GM23338 (cell line): ENCODE measurements at regions not wholly inside any gene's neighbourhood (a gene's known extent, or its start where the extent isn't known, plus 50 kb on each side); places are given as distances from the start of the nearest gene placed in this dataset.

Experiments used
- ATAC-seq: fragments of 200-7000 bp; cut with Tn5 transposase; 3 replicates; pipeline ENCODE4 v1.9.1; 2020
- DNase-seq: peaks from one replicate; pipeline ENCODE4 v3.0.0-alpha.2; 2015; ENCODE audit warnings: low spot score
- H2AFZ ChIP-seq: fragments of 200-600 bp; sonication (generic); 2 replicates; pipeline ENCODE4 v1.8.0; 2016; ENCODE audit warnings: antibody characterized with exemption, mild to moderate bottlenecking, moderate library complexity
- H3F3A ChIP-seq: fragments of 200-600 bp; sonication (generic); replicated peaks from 2 replicates; pipeline ENCODE4 v1.8.0; 2017; ENCODE audit warnings: antibody characterized with exemption, mixed run types, low read depth
- H3K27ac ChIP-seq: fragments of 200-600 bp; sonication (generic); 2 replicates; pipeline ENCODE4 v1.6.1; 2016; ENCODE audit warnings: low read depth
- H3K27me3 ChIP-seq: fragments of 200-600 bp; sonication (generic); 2 replicates; pipeline ENCODE4 v1.8.0; 2016; ENCODE audit warnings: mild to moderate bottlenecking, mixed run types, moderate library complexity; ENCODE audit not compliant: insufficient read depth
- H3K36me3 ChIP-seq: fragments of 200-600 bp; sonication (generic); 2 replicates; pipeline ENCODE4 v1.8.0; 2016; ENCODE audit warnings: mild to moderate bottlenecking; ENCODE audit not compliant: insufficient read depth
- H3K4me1 ChIP-seq: fragments of 200-600 bp; sonication (generic); 2 replicates; pipeline ENCODE4 v1.8.0; 2016; ENCODE audit warnings: mild to moderate bottlenecking, moderate library complexity; ENCODE audit not compliant: insufficient read depth
- H3K4me2 ChIP-seq: fragments of 200-600 bp; sonication (generic); 2 replicates; pipeline ENCODE4 v1.7.1; 2017; ENCODE audit warnings: mixed run types
- H3K4me3 ChIP-seq: fragments of 200-600 bp; sonication (generic); 2 replicates; pipeline ENCODE4 v1.6.1; 2016; ENCODE audit warnings: mixed run types
- H3K79me2 ChIP-seq: fragments of 200-600 bp; sonication (generic); replicated peaks from 2 replicates; pipeline ENCODE4 v1.8.0; 2017; ENCODE audit warnings: mild to moderate bottlenecking; ENCODE audit not compliant: insufficient read depth
- H3K9me2 ChIP-seq: fragments of 200-600 bp; sonication (generic); 2 replicates; pipeline ENCODE4 v1.8.0; 2017; ENCODE audit not compliant: insufficient read depth
- H4K20me1 ChIP-seq: fragments of 200-600 bp; sonication (generic); replicated peaks from 2 replicates; pipeline ENCODE4 v1.8.0; 2017; ENCODE audit warnings: mild to moderate bottlenecking; ENCODE audit not compliant: insufficient read depth
- H3K27ac Mint-ChIP-seq: 2 replicates; pipeline ENCODE4 v1.8.0; 2020; ENCODE audit warnings: inconsistent platforms, mild to moderate bottlenecking, moderate library complexity, mixed read lengths
- H3K27me3 Mint-ChIP-seq: 3 replicates; pipeline ENCODE4 v1.8.0; 2022; ENCODE audit warnings: low read depth, mild to moderate bottlenecking, moderate library complexity, mixed read lengths, inconsistent platforms; ENCODE audit not compliant: insufficient read depth, poor library complexity
- H3K36me3 Mint-ChIP-seq: 3 replicates; pipeline ENCODE4 v1.8.0; 2021; ENCODE audit warnings: low read depth, mild to moderate bottlenecking, inconsistent platforms, moderate library complexity, mixed read lengths
- H3K4me1 Mint-ChIP-seq: 3 replicates; pipeline ENCODE4 v1.8.0; 2020; ENCODE audit warnings: mild to moderate bottlenecking, inconsistent platforms, mixed read lengths
- H3K4me3 Mint-ChIP-seq: 3 replicates; pipeline ENCODE4 v1.8.0; 2021; ENCODE audit warnings: moderate library complexity, mild to moderate bottlenecking, inconsistent platforms, mixed read lengths
- H3K9me3 Mint-ChIP-seq: 3 replicates; pipeline ENCODE4 v1.8.0; 2020; ENCODE audit warnings: moderate library complexity, mild to moderate bottlenecking, inconsistent platforms, mixed read lengths
- CREB1 ChIP-seq: fragments of 250-450 bp; sonication (Bioruptor Pico); IDR thresholded peaks from 2 replicates; pipeline ENCODE4 v1.5.0; 2020; ENCODE audit warnings: low read depth, mild to moderate bottlenecking, moderate library complexity
- EZH2 ChIP-seq: fragments of 200-600 bp; sonication (generic); IDR thresholded peaks from one replicate; pipeline ENCODE4 v1.8.0; 2017; ENCODE audit warnings: antibody characterized with exemption, mild to moderate bottlenecking, low read depth; ENCODE audit not compliant: unreplicated experiment
- EZH2phosphoT487 ChIP-seq: fragments of 200-600 bp; sonication (generic); IDR thresholded peaks from one replicate; pipeline ENCODE4 v1.8.1; 2018; ENCODE audit warnings: antibody characterized with exemption; ENCODE audit not compliant: unreplicated experiment
- JUNB ChIP-seq: IDR thresholded peaks from one replicate; pipeline ENCODE4 v1.6.1; 2016; ENCODE audit warnings: antibody characterized with exemption; ENCODE audit not compliant: unreplicated experiment
- NANOG ChIP-seq: IDR thresholded peaks from 2 replicates; pipeline ENCODE4 v1.6.1; 2016; ENCODE audit warnings: antibody characterized with exemption, borderline replicate concordance
- POLR2AphosphoS5 ChIP-seq: IDR thresholded peaks from 2 replicates; pipeline ENCODE4 v1.6.1; 2016; ENCODE audit warnings: antibody characterized with exemption, low read depth
- STAT1 ChIP-seq: IDR thresholded peaks from one replicate; pipeline ENCODE4 v1.6.1; 2016; ENCODE audit warnings: antibody characterized with exemption; ENCODE audit not compliant: unreplicated experiment
- ZNF114 ChIP-seq: fragments of 250-450 bp; sonication (Bioruptor Pico); IDR thresholded peaks from 2 replicates; pipeline ENCODE4 v1.5.0; 2020; ENCODE audit warnings: mild to moderate bottlenecking, moderate library complexity
- ZNF331 ChIP-seq: fragments of 250-450 bp; sonication (Bioruptor Pico); IDR thresholded peaks from 2 replicates; pipeline ENCODE4 v1.5.0; 2020; ENCODE audit warnings: low read depth, mild to moderate bottlenecking, moderate library complexity
- TF ChIP-seq, protein P1 (sequence below): fragments of 250-450 bp; sonication (Bioruptor Pico); IDR thresholded peaks from 2 replicates; pipeline ENCODE4 v1.5.0; 2020; ENCODE audit warnings: mild to moderate bottlenecking, moderate library complexity
- TF ChIP-seq, protein P2 (sequence below): IDR thresholded peaks from 2 replicates; pipeline ENCODE4 v1.6.1; 2016; ENCODE audit warnings: antibody characterized with exemption
- TF ChIP-seq, protein P3 (sequence below): IDR thresholded peaks from one replicate; pipeline ENCODE4 v1.6.1; 2018; ENCODE audit warnings: antibody characterized with exemption; ENCODE audit not compliant: unreplicated experiment
- TF ChIP-seq, protein P4 (sequence below), 2 experiments: fragments of 200-600 bp in 1 of 2; sonication (generic) in 1 of 2; conservative IDR thresholded peaks; 2 replicates each; pipeline versions ENCODE4 v1.5.1 to v1.6.1; 2016 to 2017; ENCODE audit warnings: antibody characterized with exemption in 2 of 2, low read depth in 2 of 2, mild to moderate bottlenecking in 2 of 2, moderate library complexity in 1 of 2

DNA sequence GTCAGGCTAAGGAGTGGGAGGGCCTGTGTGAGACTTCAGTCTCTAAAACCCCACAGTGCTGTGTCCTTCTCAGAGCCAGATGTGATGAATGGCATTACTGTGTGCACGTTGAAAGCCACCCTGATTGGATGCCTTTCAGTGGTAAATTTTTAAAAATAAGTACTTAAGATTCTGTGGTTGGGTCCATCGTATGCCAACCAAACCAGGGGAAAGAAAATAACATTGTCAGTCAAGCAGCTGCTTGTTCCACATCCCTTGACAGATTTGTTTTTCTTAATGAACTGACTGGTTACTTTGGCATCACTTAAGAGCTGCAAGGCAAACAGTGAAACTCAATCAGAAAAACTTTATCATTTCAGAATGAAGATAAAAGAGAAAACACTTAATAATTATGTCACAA is 334.0 kb upstream of the NT5E start:
- H3K36me3 ChIP-seq, result no peaks in the 10 kb centered on the region
- no peaks in the 10 kb centered on the region for H3K79me2 ChIP-seq
- TF ChIP-seq STAT1 (no peak), POLR2AphosphoS5 (no peak), EZH2 (no peak), JUNB (no peak), CREB1 (CRISPR knock-in tag) (no peak), ZNF331 (no peak), ZNF114 (CRISPR knock-in tag) (no peak), EZH2phosphoT487 (no peak), NANOG (no peak)
- TF ChIP-seq, protein P1, sequence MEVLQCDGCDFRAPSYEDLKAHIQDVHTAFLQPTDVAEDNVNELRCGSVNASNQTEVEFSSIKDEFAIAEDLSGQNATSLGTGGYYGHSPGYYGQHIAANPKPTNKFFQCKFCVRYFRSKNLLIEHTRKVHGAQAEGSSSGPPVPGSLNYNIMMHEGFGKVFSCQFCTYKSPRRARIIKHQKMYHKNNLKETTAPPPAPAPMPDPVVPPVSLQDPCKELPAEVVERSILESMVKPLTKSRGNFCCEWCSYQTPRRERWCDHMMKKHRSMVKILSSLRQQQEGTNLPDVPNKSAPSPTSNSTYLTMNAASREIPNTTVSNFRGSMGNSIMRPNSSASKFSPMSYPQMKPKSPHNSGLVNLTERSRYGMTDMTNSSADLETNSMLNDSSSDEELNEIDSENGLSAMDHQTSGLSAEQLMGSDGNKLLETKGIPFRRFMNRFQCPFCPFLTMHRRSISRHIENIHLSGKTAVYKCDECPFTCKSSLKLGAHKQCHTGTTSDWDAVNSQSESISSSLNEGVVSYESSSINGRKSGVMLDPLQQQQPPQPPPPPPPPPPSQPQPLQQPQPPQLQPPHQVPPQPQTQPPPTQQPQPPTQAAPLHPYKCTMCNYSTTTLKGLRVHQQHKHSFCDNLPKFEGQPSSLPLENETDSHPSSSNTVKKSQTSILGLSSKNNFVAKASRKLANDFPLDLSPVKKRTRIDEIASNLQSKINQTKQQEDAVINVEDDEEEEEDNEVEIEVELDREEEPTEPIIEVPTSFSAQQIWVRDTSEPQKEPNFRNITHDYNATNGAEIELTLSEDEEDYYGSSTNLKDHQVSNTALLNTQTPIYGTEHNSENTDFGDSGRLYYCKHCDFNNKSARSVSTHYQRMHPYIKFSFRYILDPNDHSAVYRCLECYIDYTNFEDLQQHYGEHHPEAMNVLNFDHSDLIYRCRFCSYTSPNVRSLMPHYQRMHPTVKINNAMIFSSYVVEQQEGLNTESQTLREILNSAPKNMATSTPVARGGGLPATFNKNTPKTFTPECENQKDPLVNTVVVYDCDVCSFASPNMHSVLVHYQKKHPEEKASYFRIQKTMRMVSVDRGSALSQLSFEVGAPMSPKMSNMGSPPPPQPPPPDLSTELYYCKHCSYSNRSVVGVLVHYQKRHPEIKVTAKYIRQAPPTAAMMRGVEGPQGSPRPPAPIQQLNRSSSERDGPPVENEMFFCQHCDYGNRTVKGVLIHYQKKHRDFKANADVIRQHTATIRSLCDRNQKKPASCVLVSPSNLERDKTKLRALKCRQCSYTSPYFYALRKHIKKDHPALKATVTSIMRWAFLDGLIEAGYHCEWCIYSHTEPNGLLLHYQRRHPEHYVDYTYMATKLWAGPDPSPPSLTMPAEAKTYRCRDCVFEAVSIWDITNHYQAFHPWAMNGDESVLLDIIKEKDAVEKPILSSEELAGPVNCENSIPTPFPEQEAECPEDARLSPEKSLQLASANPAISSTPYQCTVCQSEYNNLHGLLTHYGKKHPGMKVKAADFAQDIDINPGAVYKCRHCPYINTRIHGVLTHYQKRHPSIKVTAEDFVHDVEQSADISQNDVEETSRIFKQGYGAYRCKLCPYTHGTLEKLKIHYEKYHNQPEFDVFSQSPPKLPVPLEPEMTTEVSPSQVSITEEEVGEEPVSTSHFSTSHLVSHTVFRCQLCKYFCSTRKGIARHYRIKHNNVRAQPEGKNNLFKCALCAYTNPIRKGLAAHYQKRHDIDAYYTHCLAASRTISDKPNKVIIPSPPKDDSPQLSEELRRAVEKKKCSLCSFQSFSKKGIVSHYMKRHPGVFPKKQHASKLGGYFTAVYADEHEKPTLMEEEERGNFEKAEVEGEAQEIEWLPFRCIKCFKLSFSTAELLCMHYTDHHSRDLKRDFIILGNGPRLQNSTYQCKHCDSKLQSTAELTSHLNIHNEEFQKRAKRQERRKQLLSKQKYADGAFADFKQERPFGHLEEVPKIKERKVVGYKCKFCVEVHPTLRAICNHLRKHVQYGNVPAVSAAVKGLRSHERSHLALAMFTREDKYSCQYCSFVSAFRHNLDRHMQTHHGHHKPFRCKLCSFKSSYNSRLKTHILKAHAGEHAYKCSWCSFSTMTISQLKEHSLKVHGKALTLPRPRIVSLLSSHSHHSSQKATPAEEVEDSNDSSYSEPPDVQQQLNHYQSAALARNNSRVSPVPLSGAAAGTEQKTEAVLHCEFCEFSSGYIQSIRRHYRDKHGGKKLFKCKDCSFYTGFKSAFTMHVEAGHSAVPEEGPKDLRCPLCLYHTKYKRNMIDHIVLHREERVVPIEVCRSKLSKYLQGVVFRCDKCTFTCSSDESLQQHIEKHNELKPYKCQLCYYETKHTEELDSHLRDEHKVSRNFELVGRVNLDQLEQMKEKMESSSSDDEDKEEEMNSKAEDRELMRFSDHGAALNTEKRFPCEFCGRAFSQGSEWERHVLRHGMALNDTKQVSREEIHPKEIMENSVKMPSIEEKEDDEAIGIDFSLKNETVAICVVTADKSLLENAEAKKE (CRISPR knock-in tag), result no peak
- TF ChIP-seq, protein P2, sequence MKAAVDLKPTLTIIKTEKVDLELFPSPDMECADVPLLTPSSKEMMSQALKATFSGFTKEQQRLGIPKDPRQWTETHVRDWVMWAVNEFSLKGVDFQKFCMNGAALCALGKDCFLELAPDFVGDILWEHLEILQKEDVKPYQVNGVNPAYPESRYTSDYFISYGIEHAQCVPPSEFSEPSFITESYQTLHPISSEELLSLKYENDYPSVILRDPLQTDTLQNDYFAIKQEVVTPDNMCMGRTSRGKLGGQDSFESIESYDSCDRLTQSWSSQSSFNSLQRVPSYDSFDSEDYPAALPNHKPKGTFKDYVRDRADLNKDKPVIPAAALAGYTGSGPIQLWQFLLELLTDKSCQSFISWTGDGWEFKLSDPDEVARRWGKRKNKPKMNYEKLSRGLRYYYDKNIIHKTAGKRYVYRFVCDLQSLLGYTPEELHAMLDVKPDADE, result no peak
- TF ChIP-seq, protein P3, sequence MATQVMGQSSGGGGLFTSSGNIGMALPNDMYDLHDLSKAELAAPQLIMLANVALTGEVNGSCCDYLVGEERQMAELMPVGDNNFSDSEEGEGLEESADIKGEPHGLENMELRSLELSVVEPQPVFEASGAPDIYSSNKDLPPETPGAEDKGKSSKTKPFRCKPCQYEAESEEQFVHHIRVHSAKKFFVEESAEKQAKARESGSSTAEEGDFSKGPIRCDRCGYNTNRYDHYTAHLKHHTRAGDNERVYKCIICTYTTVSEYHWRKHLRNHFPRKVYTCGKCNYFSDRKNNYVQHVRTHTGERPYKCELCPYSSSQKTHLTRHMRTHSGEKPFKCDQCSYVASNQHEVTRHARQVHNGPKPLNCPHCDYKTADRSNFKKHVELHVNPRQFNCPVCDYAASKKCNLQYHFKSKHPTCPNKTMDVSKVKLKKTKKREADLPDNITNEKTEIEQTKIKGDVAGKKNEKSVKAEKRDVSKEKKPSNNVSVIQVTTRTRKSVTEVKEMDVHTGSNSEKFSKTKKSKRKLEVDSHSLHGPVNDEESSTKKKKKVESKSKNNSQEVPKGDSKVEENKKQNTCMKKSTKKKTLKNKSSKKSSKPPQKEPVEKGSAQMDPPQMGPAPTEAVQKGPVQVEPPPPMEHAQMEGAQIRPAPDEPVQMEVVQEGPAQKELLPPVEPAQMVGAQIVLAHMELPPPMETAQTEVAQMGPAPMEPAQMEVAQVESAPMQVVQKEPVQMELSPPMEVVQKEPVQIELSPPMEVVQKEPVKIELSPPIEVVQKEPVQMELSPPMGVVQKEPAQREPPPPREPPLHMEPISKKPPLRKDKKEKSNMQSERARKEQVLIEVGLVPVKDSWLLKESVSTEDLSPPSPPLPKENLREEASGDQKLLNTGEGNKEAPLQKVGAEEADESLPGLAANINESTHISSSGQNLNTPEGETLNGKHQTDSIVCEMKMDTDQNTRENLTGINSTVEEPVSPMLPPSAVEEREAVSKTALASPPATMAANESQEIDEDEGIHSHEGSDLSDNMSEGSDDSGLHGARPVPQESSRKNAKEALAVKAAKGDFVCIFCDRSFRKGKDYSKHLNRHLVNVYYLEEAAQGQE, result no peak
- TF ChIP-seq, protein P4, sequence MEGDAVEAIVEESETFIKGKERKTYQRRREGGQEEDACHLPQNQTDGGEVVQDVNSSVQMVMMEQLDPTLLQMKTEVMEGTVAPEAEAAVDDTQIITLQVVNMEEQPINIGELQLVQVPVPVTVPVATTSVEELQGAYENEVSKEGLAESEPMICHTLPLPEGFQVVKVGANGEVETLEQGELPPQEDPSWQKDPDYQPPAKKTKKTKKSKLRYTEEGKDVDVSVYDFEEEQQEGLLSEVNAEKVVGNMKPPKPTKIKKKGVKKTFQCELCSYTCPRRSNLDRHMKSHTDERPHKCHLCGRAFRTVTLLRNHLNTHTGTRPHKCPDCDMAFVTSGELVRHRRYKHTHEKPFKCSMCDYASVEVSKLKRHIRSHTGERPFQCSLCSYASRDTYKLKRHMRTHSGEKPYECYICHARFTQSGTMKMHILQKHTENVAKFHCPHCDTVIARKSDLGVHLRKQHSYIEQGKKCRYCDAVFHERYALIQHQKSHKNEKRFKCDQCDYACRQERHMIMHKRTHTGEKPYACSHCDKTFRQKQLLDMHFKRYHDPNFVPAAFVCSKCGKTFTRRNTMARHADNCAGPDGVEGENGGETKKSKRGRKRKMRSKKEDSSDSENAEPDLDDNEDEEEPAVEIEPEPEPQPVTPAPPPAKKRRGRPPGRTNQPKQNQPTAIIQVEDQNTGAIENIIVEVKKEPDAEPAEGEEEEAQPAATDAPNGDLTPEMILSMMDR (conservative IDR thresholded peaks at IDR 0.05; ENCODE audit: low read depth in 2 of 2), result no peak
- Mint-ChIP-seq H3K9me3 (no peaks in the 10 kb centered on the region), H3K4me1 (peaks cover 22% of the 10 kb centered on the region), H3K27ac (no peak overlapping the region), H3K4me3 (no peak overlapping the region), H3K36me3 (no peaks in the 10 kb centered on the region), H3K27me3 (peaks cover 5% of the 10 kb centered on the region)
- peaks cover 23% of the 10 kb centered on the region for H3K4me1 ChIP-seq
- H3K27ac ChIP-seq, result no peak overlapping the region
- no peak overlapping the region for H3K4me3 ChIP-seq
- H3F3A ChIP-seq, result 0 out of 2 replicates have a peak, but pooled peaks cover 4% of the 10 kb centered on the region
- no peaks in the 10 kb centered on the region for H3K9me2 ChIP-seq
- ATAC-seq, result no peak
- peak overlapping the region; percentile 85; the same call in 1 of the 2 replicates for H2AFZ ChIP-seq
- H3K27me3 ChIP-seq, result no peaks in the 10 kb centered on the region
- H4K20me1 ChIP-seq, result no peaks in the 10 kb centered on the region
- DNase-seq, result no peak
- no peak overlapping the region for H3K4me2 ChIP-seq
